Subcutaneous abdominal adipose tissue (tissue), 5 donors: ENCODE measurements at regions not wholly inside any gene's neighbourhood (a gene's known extent, or its start where the extent isn't known, plus 50 kb on each side); places are given as distances from the start of the nearest gene placed in this dataset.

ENCODE experiments used
- H3K27ac ChIP-seq: one replicate; pipeline ENCODE4 v1.7.0; 2013; ENCODE audit warnings: low read depth, mild to moderate bottlenecking, inconsistent platforms, low read length, moderate library complexity
- H3K27me3 ChIP-seq, 5 donors: one replicate each; pipeline ENCODE4 v1.7.0; 2013; ENCODE audit warnings: low read length in 5 of 5, inconsistent platforms in 1 of 5; ENCODE audit not compliant: control insufficient read depth in 5 of 5, insufficient read depth in 4 of 5
- H3K36me3 ChIP-seq, 5 donors: one replicate each; pipeline ENCODE4 v1.7.0; 2013; ENCODE audit warnings: low read length in 5 of 5; ENCODE audit not compliant: control insufficient read depth in 5 of 5, insufficient read depth in 5 of 5
- H3K4me1 ChIP-seq, 5 donors: one replicate each; pipeline ENCODE4 v1.7.0; 2013; ENCODE audit warnings: low read length in 5 of 5, mild to moderate bottlenecking in 3 of 5, moderate library complexity in 1 of 5; ENCODE audit not compliant: control insufficient read depth in 5 of 5, insufficient read depth in 5 of 5
- H3K4me3 ChIP-seq, 5 donors: one replicate each; pipeline ENCODE4 v1.7.0; 2013; ENCODE audit warnings: low read length in 5 of 5, low read depth in 1 of 5
- H3K9ac ChIP-seq, 5 donors: one replicate each; pipeline ENCODE4 v1.7.0; 2013; ENCODE audit warnings: low read length in 5 of 5, mild to moderate bottlenecking in 4 of 5, moderate library complexity in 3 of 5
- H3K9me3 ChIP-seq, 5 donors: one replicate each; pipeline ENCODE4 v1.7.0; 2013; ENCODE audit warnings: low read length in 5 of 5; ENCODE audit not compliant: control insufficient read depth in 5 of 5
- donor health status: healthy.
- donor health status: healthy.
- donor health status: healthy.
- donor health status: healthy.
- donor health status: healthy.

- Histone ChIP-seq H3K36me3 (no peaks in the 10 kb centered on the region), H3K4me1 (no peaks in the 10 kb centered on the region), H3K27me3 (peaks cover 0 to 12% (median 2%) of the 10 kb centered on the region in 5 donors), H3K9me3 (no peaks in the 10 kb centered on the region), H3K9ac (no peak overlapping the region), H3K27ac (no peak overlapping the region), H3K4me3 (no peak overlapping the region)
Measured at GRCh38 chr16:6641091-6641490, 691.6 kb upstream of the RBFOX1 start.

- no peaks in the 10 kb centered on the region for H3K36me3 ChIP-seq
- H3K27ac ChIP-seq, result no peak overlapping the region
- no peak overlapping the region for H3K9ac ChIP-seq
Measured at GRCh38 chr16:6636457-6636856, 696.2 kb upstream of the RBFOX1 start.

GRCh38 chr16:6634151-6634550 lies 698.5 kb upstream of the RBFOX1 start:
- H3K36me3 ChIP-seq, result no peaks in the 10 kb centered on the region
- H3K9ac ChIP-seq, result no peak overlapping the region
- H3K4me1 ChIP-seq, result no peaks in the 10 kb centered on the region
- no peaks in the 10 kb centered on the region for H3K9me3 ChIP-seq
- H3K27ac ChIP-seq, result no peak overlapping the region
- H3K27me3 ChIP-seq, result no peaks in the 10 kb centered on the region
- no peak overlapping the region for H3K4me3 ChIP-seq

More at GRCh38 chr16:6636457-6636856, 696.2 kb upstream of the RBFOX1 start:
- H3K9me3 ChIP-seq, result no peaks in the 10 kb centered on the region
- H3K4me3 ChIP-seq, result no peak overlapping the region
- peaks cover 0 to 5% (median 0%) of the 10 kb centered on the region in 5 donors for H3K27me3 ChIP-seq
- no peaks in the 10 kb centered on the region for H3K4me1 ChIP-seq

GRCh38 chr16:6633456-6633855 lies 699.2 kb upstream of the RBFOX1 start:
- H3K9ac ChIP-seq, result no peak overlapping the region
- no peaks in the 10 kb centered on the region for H3K27me3 ChIP-seq
- no peak overlapping the region for H3K4me3 ChIP-seq
- no peaks in the 10 kb centered on the region for H3K9me3 ChIP-seq
- no peak overlapping the region for H3K27ac ChIP-seq
- no peaks in the 10 kb centered on the region for H3K36me3 ChIP-seq
- H3K4me1 ChIP-seq, result no peaks in the 10 kb centered on the region

- no peak overlapping the region for H3K9ac ChIP-seq
- H3K9me3 ChIP-seq, result no peaks in the 10 kb centered on the region
- no peaks in the 10 kb centered on the region for H3K36me3 ChIP-seq
- no peaks in the 10 kb centered on the region for H3K4me1 ChIP-seq
- no peak overlapping the region for H3K4me3 ChIP-seq
- H3K27me3 ChIP-seq, result no peaks in the 10 kb centered on the region
- H3K27ac ChIP-seq, result no peak overlapping the region
Measured at GRCh38 chr16:6629110-6629509, 703.5 kb upstream of the RBFOX1 start.

GRCh38 chr16:6625606-6626005 lies 707.0 kb upstream of the RBFOX1 start:
- no peak overlapping the region for H3K9ac ChIP-seq
- H3K36me3 ChIP-seq, result no peaks in the 10 kb centered on the region
- H3K4me1 ChIP-seq, result no peaks in the 10 kb centered on the region
- H3K27ac ChIP-seq, result no peak overlapping the region
- H3K4me3 ChIP-seq, result no peak overlapping the region
- peaks cover 0 to 3% (median 0%) of the 10 kb centered on the region in 5 donors for H3K9me3 ChIP-seq
- no peaks in the 10 kb centered on the region for H3K27me3 ChIP-seq

GRCh38 chr16:6618874-6619273 lies 713.8 kb upstream of the RBFOX1 start:
- H3K27me3 ChIP-seq, result no peaks in the 10 kb centered on the region
- H3K9me3 ChIP-seq, result peaks cover 0 to 8% (median 5%) of the 10 kb centered on the region in 5 donors
- H3K27ac ChIP-seq, result no peak overlapping the region
- H3K9ac ChIP-seq, result no peak overlapping the region
- H3K36me3 ChIP-seq, result no peaks in the 10 kb centered on the region
- no peak overlapping the region for H3K4me3 ChIP-seq
- no peaks in the 10 kb centered on the region for H3K4me1 ChIP-seq

- H3K27ac ChIP-seq, result no peak overlapping the region
- H3K9me3 ChIP-seq, result peaks cover 0 to 8% (median 5%) of the 10 kb centered on the region in 5 donors
- H3K9ac ChIP-seq, result no peak overlapping the region
- no peaks in the 10 kb centered on the region for H3K27me3 ChIP-seq
- no peaks in the 10 kb centered on the region for H3K36me3 ChIP-seq
- no peaks in the 10 kb centered on the region for H3K4me1 ChIP-seq
- no peak overlapping the region for H3K4me3 ChIP-seq
Measured at GRCh38 chr16:6616746-6617145, 715.9 kb upstream of the RBFOX1 start.

- Histone ChIP-seq H3K4me1 (no peaks in the 10 kb centered on the region), H3K36me3 (no peaks in the 10 kb centered on the region), H3K4me3 (no peak overlapping the region), H3K27ac (no peak overlapping the region), H3K27me3 (no peaks in the 10 kb centered on the region), H3K9me3 (peaks cover 0 to 5% (median 5%) of the 10 kb centered on the region in 5 donors), H3K9ac (no peak overlapping the region)
Measured at GRCh38 chr16:6615636-6616035, 717.0 kb upstream of the RBFOX1 start.

GRCh38 chr16:6611535-6611934 lies 721.1 kb upstream of the RBFOX1 start:
- no peaks in the 10 kb centered on the region for H3K9me3 ChIP-seq
- no peaks in the 10 kb centered on the region for H3K36me3 ChIP-seq
- H3K4me1 ChIP-seq, result no peaks in the 10 kb centered on the region
- H3K4me3 ChIP-seq, result no peak overlapping the region
- H3K9ac ChIP-seq, result no peak overlapping the region
- no peak overlapping the region for H3K27ac ChIP-seq
- no peaks in the 10 kb centered on the region for H3K27me3 ChIP-seq

GRCh38 chr16:6605490-6605889 lies 727.2 kb upstream of the RBFOX1 start:
- Histone ChIP-seq H3K4me3 (no peak overlapping the region), H3K9ac (no peak overlapping the region), H3K9me3 (no peaks in the 10 kb centered on the region), H3K36me3 (no peaks in the 10 kb centered on the region), H3K4me1 (no peaks in the 10 kb centered on the region), H3K27me3 (peaks cover 0 to 7% (median 0%) of the 10 kb centered on the region in 5 donors), H3K27ac (no peak overlapping the region)
